ENCODE measurements at regions not wholly inside any gene's neighbourhood (a gene's known extent, or its start where the extent isn't known, plus 50 kb on each side); places are given as distances from the start of the nearest gene placed in this dataset.

DNA sequence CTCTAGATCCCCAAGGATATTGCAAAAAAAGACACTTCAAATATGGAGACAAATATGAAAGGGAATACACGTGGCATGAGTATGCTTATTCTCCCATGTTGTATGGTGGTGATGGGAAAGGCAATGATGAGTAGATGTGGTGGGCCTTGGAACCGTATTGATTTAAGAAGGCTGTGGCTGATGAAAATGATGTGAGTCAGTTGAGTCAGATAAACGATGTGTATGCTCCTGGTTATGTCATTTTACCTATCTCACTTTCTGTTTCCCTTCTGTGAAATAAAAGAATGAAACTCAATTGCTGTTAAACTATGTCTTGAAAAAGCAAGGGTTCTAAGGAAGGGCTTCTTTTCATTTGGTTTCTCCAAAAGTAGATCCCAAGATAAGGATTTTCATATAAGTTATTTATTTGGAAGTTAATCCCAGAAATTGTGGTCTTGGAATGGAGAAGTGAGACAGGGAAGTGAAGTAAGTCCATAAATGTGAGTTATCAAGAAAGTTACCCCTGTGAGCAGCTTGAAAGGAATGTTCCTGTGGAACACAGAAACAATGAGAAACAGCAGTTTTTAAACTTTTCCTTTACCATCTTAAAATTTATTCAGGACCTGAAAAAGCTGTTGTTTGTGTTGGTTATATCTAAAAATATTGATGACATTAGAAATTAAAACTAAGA lies 292.0 kb downstream of the DUSP10 start:
- TF ChIP-seq, protein P1, sequence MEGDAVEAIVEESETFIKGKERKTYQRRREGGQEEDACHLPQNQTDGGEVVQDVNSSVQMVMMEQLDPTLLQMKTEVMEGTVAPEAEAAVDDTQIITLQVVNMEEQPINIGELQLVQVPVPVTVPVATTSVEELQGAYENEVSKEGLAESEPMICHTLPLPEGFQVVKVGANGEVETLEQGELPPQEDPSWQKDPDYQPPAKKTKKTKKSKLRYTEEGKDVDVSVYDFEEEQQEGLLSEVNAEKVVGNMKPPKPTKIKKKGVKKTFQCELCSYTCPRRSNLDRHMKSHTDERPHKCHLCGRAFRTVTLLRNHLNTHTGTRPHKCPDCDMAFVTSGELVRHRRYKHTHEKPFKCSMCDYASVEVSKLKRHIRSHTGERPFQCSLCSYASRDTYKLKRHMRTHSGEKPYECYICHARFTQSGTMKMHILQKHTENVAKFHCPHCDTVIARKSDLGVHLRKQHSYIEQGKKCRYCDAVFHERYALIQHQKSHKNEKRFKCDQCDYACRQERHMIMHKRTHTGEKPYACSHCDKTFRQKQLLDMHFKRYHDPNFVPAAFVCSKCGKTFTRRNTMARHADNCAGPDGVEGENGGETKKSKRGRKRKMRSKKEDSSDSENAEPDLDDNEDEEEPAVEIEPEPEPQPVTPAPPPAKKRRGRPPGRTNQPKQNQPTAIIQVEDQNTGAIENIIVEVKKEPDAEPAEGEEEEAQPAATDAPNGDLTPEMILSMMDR (IDR thresholded peaks at IDR 0.05 in 8 of 11, conservative IDR thresholded peaks at IDR 0.05 in 3 of 11): no peak
- TF ChIP-seq POLR2A (IDR thresholded peaks at IDR 0.05) (no peak), POLR2AphosphoS5 (IDR thresholded peaks at IDR 0.05) (no peak)

Measured in spleen (tissue), 7 donors.